ENCODE measurements at regions not wholly inside any gene's neighbourhood (a gene's known extent, or its start where the extent isn't known, plus 50 kb on each side); places are given as distances from the start of the nearest gene placed in this dataset.

- DNase-seq, result no peak
- Histone ChIP-seq H3K4me1 (no peaks in the 10 kb centered on the region), H3K27ac (no peak overlapping the region)
Measured at GRCh38 chr7:35581605-35582210, 113.2 kb downstream of the HERPUD2 start.

GRCh38 chr7:35576031-35576573 is 118.8 kb downstream of the HERPUD2 start:
- H3K27me3 ChIP-seq, result no peaks in the 10 kb centered on the region
- H3K4me1 ChIP-seq, result no peaks in the 10 kb centered on the region
- ATAC-seq (no peak), DNase-seq (no peak)
- intact Hi-C loops (cut with DNase I), result no loop called here
- TF ChIP-seq CTCF (IDR thresholded peaks at IDR 0.05), result no peak
- no peaks in the 10 kb centered on the region for H3K36me3 ChIP-seq
- H3K9me3 ChIP-seq, result no peaks in the 10 kb centered on the region
- no peak overlapping the region for H3K4me3 ChIP-seq
- H3K27ac ChIP-seq, result no peak overlapping the region

More at GRCh38 chr7:35581605-35582210, 113.2 kb downstream of the HERPUD2 start:
- ATAC-seq, result no peak
- Histone ChIP-seq H3K9me3 (no peaks in the 10 kb centered on the region), H3K27me3 (no peaks in the 10 kb centered on the region), H3K4me3 (no peak overlapping the region), H3K36me3 (no peaks in the 10 kb centered on the region)
- intact Hi-C loops (cut with DNase I), result no loop called here
- TF ChIP-seq CTCF (IDR thresholded peaks at IDR 0.05), result no peak

- TF ChIP-seq CTCF (IDR thresholded peaks at IDR 0.05), result no peak
- DNase-seq, result no peak
- H3K27ac ChIP-seq, result no peak overlapping the region
- intact Hi-C loops (cut with DNase I), result no loop called here
- H3K36me3 ChIP-seq, result no peaks in the 10 kb centered on the region
- H3K27me3 ChIP-seq, result no peaks in the 10 kb centered on the region
- H3K4me1 ChIP-seq, result no peaks in the 10 kb centered on the region
- H3K4me3 ChIP-seq, result no peak overlapping the region
- peak; percentile 31 for ATAC-seq
- no peaks in the 10 kb centered on the region for H3K9me3 ChIP-seq
Measured at GRCh38 chr7:35571611-35572240, 123.2 kb downstream of the HERPUD2 start.

- Histone ChIP-seq H3K36me3 (no peaks in the 10 kb centered on the region), H3K27ac (no peak overlapping the region), H3K27me3 (no peaks in the 10 kb centered on the region), H3K4me3 (no peak overlapping the region), H3K9me3 (no peaks in the 10 kb centered on the region), H3K4me1 (no peaks in the 10 kb centered on the region)
- DNase-seq (no peak), ATAC-seq (no peak)
- TF ChIP-seq CTCF (IDR thresholded peaks at IDR 0.05), result no peak
- intact Hi-C loops (cut with DNase I), result no loop called here
Measured at GRCh38 chr7:35570937-35571336, 124.0 kb downstream of the HERPUD2 start.

GRCh38 chr7:35565927-35566326 is 129.0 kb downstream of the HERPUD2 start:
- H3K36me3 ChIP-seq, result no peaks in the 10 kb centered on the region
- intact Hi-C loops (cut with DNase I), result no loop called here
- H3K4me3 ChIP-seq, result no peak overlapping the region
- no peak for DNase-seq
- H3K4me1 ChIP-seq, result no peaks in the 10 kb centered on the region
- peaks cover 0 to under 1% of the 10 kb centered on the region in 2 donors for H3K27me3 ChIP-seq
- TF ChIP-seq CTCF (IDR thresholded peaks at IDR 0.05), result no peak
- no peaks in the 10 kb centered on the region for H3K9me3 ChIP-seq
- no peak overlapping the region for H3K27ac ChIP-seq
- ATAC-seq, result no peak
